Activated CD4-positive, alpha-beta memory T cell treated with anti-CD3 and anti-CD28 coated beads for 36 hours (primary cell): ENCODE measurements at regions not wholly inside any gene's neighbourhood (a gene's known extent, or its start where the extent isn't known, plus 50 kb on each side); places are given as distances from the start of the nearest gene placed in this dataset.

Experiments
- CTCF ChIA-PET: fragments of 350-600 bp; sonication (Branson Sonifier 250); formaldehyde crosslinking; loops from one replicate; lab custom pipeline; 2021; ENCODE audit warnings: antibody characterized with exemption, inconsistent platforms; lab: Charles Lee
- POLR2A ChIA-PET: fragments of 350-600 bp; sonication (Branson Sonifier 250); formaldehyde crosslinking; loops from one replicate; lab custom pipeline; 2021; ENCODE audit warnings: antibody characterized with exemption; lab: Charles Lee
- DNase-seq: peaks from one replicate; pipeline ENCODE4 v3.0.0-alpha.2; 2020
- H3K27ac Mint-ChIP-seq: one replicate; pipeline ENCODE4 v1.8.0; 2021; ENCODE audit warnings: mixed read lengths
- H3K27me3 Mint-ChIP-seq: one replicate; pipeline ENCODE4 v1.8.0; 2021; ENCODE audit warnings: mixed read lengths
- H3K36me3 Mint-ChIP-seq: one replicate; pipeline ENCODE4 v1.8.0; 2021; ENCODE audit warnings: mixed read lengths
- H3K4me1 Mint-ChIP-seq: one replicate; pipeline ENCODE4 v1.8.0; 2021; ENCODE audit warnings: low read depth, mixed read lengths
- H3K4me3 Mint-ChIP-seq: one replicate; pipeline ENCODE4 v1.8.0; 2021; ENCODE audit warnings: mild to moderate bottlenecking, mixed read lengths
- H3K9me3 Mint-ChIP-seq: one replicate; pipeline ENCODE4 v1.8.0; 2021; ENCODE audit warnings: mixed read lengths
- intact Hi-C: fragments of 100-400 bp; cut with micrococcal nuclease; formaldehyde crosslinking; loops from one replicate; pipeline ENCODE4 v1.15.1; 2023

- peaks cover 10% of the 10 kb centered on the region for H3K27me3 Mint-ChIP-seq
- no peak overlapping the region for H3K27ac Mint-ChIP-seq
- ChIA-PET CTCF (interaction anchor here (0.6 kb wide), 1 partner anchor 13 kb away, joined by 3 read pairs; no protein-coding TSS in a partner anchor), POLR2A (no interaction called here)
- no peak for DNase-seq
- no peaks in the 10 kb centered on the region for H3K9me3 Mint-ChIP-seq
- H3K4me1 Mint-ChIP-seq, result no peaks in the 10 kb centered on the region
- H3K36me3 Mint-ChIP-seq, result no peaks in the 10 kb centered on the region
- no peak overlapping the region for H3K4me3 Mint-ChIP-seq
- intact Hi-C loops, result no loop called here
Observed at GRCh38 chr22:47849576-47849975, 1087.1 kb downstream of the TBC1D22A start.

- ChIA-PET CTCF (no interaction called here), POLR2A (no interaction called here)
- H3K36me3 Mint-ChIP-seq, result no peaks in the 10 kb centered on the region
- no peak for DNase-seq
- H3K27me3 Mint-ChIP-seq, result peaks cover 10% of the 10 kb centered on the region
- no peaks in the 10 kb centered on the region for H3K4me1 Mint-ChIP-seq
- intact Hi-C loops, result no loop called here
- H3K4me3 Mint-ChIP-seq, result no peak overlapping the region
- H3K9me3 Mint-ChIP-seq, result no peaks in the 10 kb centered on the region
- no peak overlapping the region for H3K27ac Mint-ChIP-seq
Observed at GRCh38 chr22:47848184-47848920, 1085.9 kb downstream of the TBC1D22A start.

- Mint-ChIP-seq H3K36me3 (no peaks in the 10 kb centered on the region), H3K4me3 (no peak overlapping the region), H3K4me1 (no peaks in the 10 kb centered on the region), H3K27ac (no peak overlapping the region), H3K9me3 (no peaks in the 10 kb centered on the region), H3K27me3 (peaks cover 14% of the 10 kb centered on the region)
- DNase-seq, result no peak
- ChIA-PET POLR2A (no interaction called here), CTCF (no interaction called here)
- intact Hi-C loops, result no loop called here
Observed at GRCh38 chr22:47847131-47847890, 1084.9 kb downstream of the TBC1D22A start.

GRCh38 chr22:47846206-47846605 is 1083.8 kb downstream of the TBC1D22A start:
- Mint-ChIP-seq H3K9me3 (no peaks in the 10 kb centered on the region), H3K4me1 (no peaks in the 10 kb centered on the region), H3K27ac (no peak overlapping the region), H3K27me3 (peaks cover 12% of the 10 kb centered on the region), H3K36me3 (no peaks in the 10 kb centered on the region), H3K4me3 (no peak overlapping the region)
- intact Hi-C loops, result no loop called here
- CTCF ChIA-PET, result no interaction called here
- POLR2A ChIA-PET, result no interaction called here
- no peak for DNase-seq

GRCh38 chr22:47842119-47842518 is 1079.7 kb downstream of the TBC1D22A start:
- no peaks in the 10 kb centered on the region for H3K4me1 Mint-ChIP-seq
- H3K9me3 Mint-ChIP-seq, result no peaks in the 10 kb centered on the region
- intact Hi-C loops, result no loop called here
- DNase-seq, result no peak
- H3K4me3 Mint-ChIP-seq, result no peak overlapping the region
- H3K27me3 Mint-ChIP-seq, result peaks cover 11% of the 10 kb centered on the region
- no peaks in the 10 kb centered on the region for H3K36me3 Mint-ChIP-seq
- CTCF ChIA-PET, result no interaction called here
- POLR2A ChIA-PET, result no interaction called here
- no peak overlapping the region for H3K27ac Mint-ChIP-seq

GRCh38 chr22:47841156-47841555 is 1078.7 kb downstream of the TBC1D22A start:
- peaks cover 11% of the 10 kb centered on the region for H3K27me3 Mint-ChIP-seq
- no peak overlapping the region for H3K4me3 Mint-ChIP-seq
- no peaks in the 10 kb centered on the region for H3K9me3 Mint-ChIP-seq
- ChIA-PET POLR2A (no interaction called here), CTCF (no interaction called here)
- H3K36me3 Mint-ChIP-seq, result no peaks in the 10 kb centered on the region
- DNase-seq, result no peak
- intact Hi-C loops, result no loop called here
- no peaks in the 10 kb centered on the region for H3K4me1 Mint-ChIP-seq
- H3K27ac Mint-ChIP-seq, result no peak overlapping the region

- Mint-ChIP-seq H3K4me3 (no peak overlapping the region), H3K27me3 (peaks cover 9% of the 10 kb centered on the region), H3K27ac (no peak overlapping the region), H3K36me3 (no peaks in the 10 kb centered on the region), H3K4me1 (no peaks in the 10 kb centered on the region), H3K9me3 (no peaks in the 10 kb centered on the region)
- intact Hi-C loops, result no loop called here
- DNase-seq, result no peak
- POLR2A ChIA-PET, result no interaction called here
- CTCF ChIA-PET, result no interaction called here
Observed at GRCh38 chr22:47839595-47840227, 1077.3 kb downstream of the TBC1D22A start.

- intact Hi-C loops, result no loop called here
- no peak overlapping the region for H3K27ac Mint-ChIP-seq
- H3K9me3 Mint-ChIP-seq, result no peaks in the 10 kb centered on the region
- POLR2A ChIA-PET, result no interaction called here
- peaks cover 10% of the 10 kb centered on the region for H3K27me3 Mint-ChIP-seq
- CTCF ChIA-PET, result interaction anchor here (0.9 kb wide), 1 partner anchor 624 kb away, joined by 3 read pairs; no protein-coding TSS in a partner anchor
- no peaks in the 10 kb centered on the region for H3K4me1 Mint-ChIP-seq
- no peak overlapping the region for H3K4me3 Mint-ChIP-seq
- no peak for DNase-seq
- no peaks in the 10 kb centered on the region for H3K36me3 Mint-ChIP-seq
Observed at GRCh38 chr22:47837703-47838102, 1075.3 kb downstream of the TBC1D22A start.

GRCh38 chr22:47836957-47837356 is 1074.5 kb downstream of the TBC1D22A start:
- Mint-ChIP-seq H3K4me3 (no peak overlapping the region), H3K36me3 (no peaks in the 10 kb centered on the region), H3K27me3 (peaks cover 10% of the 10 kb centered on the region), H3K4me1 (no peaks in the 10 kb centered on the region), H3K27ac (no peak overlapping the region), H3K9me3 (no peaks in the 10 kb centered on the region)
- ChIA-PET CTCF (interaction anchor here (0.7 kb wide), 1 partner anchor 13 kb away, joined by 3 read pairs; no protein-coding TSS in a partner anchor), POLR2A (no interaction called here)
- intact Hi-C loops, result no loop called here
- DNase-seq, result no peak

- peaks cover 12% of the 10 kb centered on the region for H3K27me3 Mint-ChIP-seq
- no peaks in the 10 kb centered on the region for H3K9me3 Mint-ChIP-seq
- no peak overlapping the region for H3K27ac Mint-ChIP-seq
- intact Hi-C loops, result no loop called here
- DNase-seq, result no peak
- no peak overlapping the region for H3K4me3 Mint-ChIP-seq
- no peaks in the 10 kb centered on the region for H3K4me1 Mint-ChIP-seq
- no peaks in the 10 kb centered on the region for H3K36me3 Mint-ChIP-seq
- ChIA-PET CTCF (no interaction called here), POLR2A (no interaction called here)
Observed at GRCh38 chr22:47835726-47836125, 1073.3 kb downstream of the TBC1D22A start.

- intact Hi-C loops, result no loop called here
- Mint-ChIP-seq H3K4me1 (no peaks in the 10 kb centered on the region), H3K36me3 (no peaks in the 10 kb centered on the region), H3K27ac (no peak overlapping the region), H3K4me3 (no peak overlapping the region), H3K9me3 (peaks cover under 1% of the 10 kb centered on the region), H3K27me3 (peaks cover 2% of the 10 kb centered on the region)
- no peak for DNase-seq
- ChIA-PET CTCF (no interaction called here), POLR2A (no interaction called here)
Observed at GRCh38 chr22:47826016-47826415, 1063.6 kb downstream of the TBC1D22A start.

GRCh38 chr22:47822422-47822821 is 1060.0 kb downstream of the TBC1D22A start:
- H3K27ac Mint-ChIP-seq, result no peak overlapping the region
- peaks cover 6% of the 10 kb centered on the region for H3K27me3 Mint-ChIP-seq
- intact Hi-C loops, result no loop called here
- ChIA-PET POLR2A (no interaction called here), CTCF (no interaction called here)
- H3K4me3 Mint-ChIP-seq, result no peak overlapping the region
- no peaks in the 10 kb centered on the region for H3K4me1 Mint-ChIP-seq
- no peak for DNase-seq
- peaks cover 4% of the 10 kb centered on the region for H3K9me3 Mint-ChIP-seq
- no peaks in the 10 kb centered on the region for H3K36me3 Mint-ChIP-seq
